Liver (tissue), 8 donors: ENCODE measurements at regions not wholly inside any gene's neighbourhood (a gene's known extent, or its start where the extent isn't known, plus 50 kb on each side); places are given as distances from the start of the nearest gene placed in this dataset.

Experiments
- DNase-seq: peaks from one replicate; pipeline ENCODE4 v3.0.0-alpha.2; 2017; ENCODE audit warnings: low spot score
- H3K27ac ChIP-seq, 2 donors: one replicate each; pipeline ENCODE4 v1.7.0; 2013; ENCODE audit warnings: inconsistent platforms in 2 of 2, low read length in 2 of 2, control low read depth in 1 of 2, low read depth in 1 of 2, mild to moderate bottlenecking in 1 of 2
- H3K27me3 ChIP-seq, 4 donors: one replicate each; pipeline versions ENCODE4 v1.6.1 to v1.7.0; 2013; ENCODE audit warnings: low read length in 3 of 4, inconsistent platforms in 1 of 4, mild to moderate bottlenecking in 1 of 4, moderate library complexity in 1 of 4; ENCODE audit not compliant: control insufficient read depth in 4 of 4, insufficient read depth in 4 of 4
- H3K36me3 ChIP-seq, 4 donors: one replicate each; pipeline versions ENCODE4 v1.6.1 to v1.7.0; 2013; ENCODE audit warnings: low read length in 3 of 4, mild to moderate bottlenecking in 3 of 4, low read depth in 1 of 4, moderate library complexity in 1 of 4; ENCODE audit not compliant: control insufficient read depth in 4 of 4, insufficient read depth in 3 of 4
- H3K4me1 ChIP-seq, 4 donors: one replicate each; pipeline versions ENCODE4 v1.6.1 to v1.7.0; 2013; ENCODE audit warnings: low read length in 3 of 4, mild to moderate bottlenecking in 3 of 4, moderate library complexity in 1 of 4; ENCODE audit not compliant: control insufficient read depth in 4 of 4, insufficient read depth in 4 of 4
- H3K4me3 ChIP-seq, 3 donors: one replicate each; pipeline versions ENCODE4 v1.6.1 to v1.7.0; 2013; ENCODE audit warnings: low read length in 3 of 3, control low read depth in 1 of 3, low read depth in 1 of 3, mild to moderate bottlenecking in 1 of 3
- H3K9ac ChIP-seq, 2 donors: one replicate each; pipeline ENCODE4 v1.7.0; 2013; ENCODE audit warnings: low read length in 2 of 2, mild to moderate bottlenecking in 2 of 2, moderate library complexity in 2 of 2, control low read depth in 1 of 2, low read depth in 1 of 2
- H3K9me3 ChIP-seq, 4 donors: one replicate each; pipeline versions ENCODE4 v1.6.1 to v1.7.0; 2013; ENCODE audit warnings: low read length in 3 of 4; ENCODE audit not compliant: control insufficient read depth in 4 of 4
- ATF3 ChIP-seq: IDR thresholded peaks from 2 replicates; pipeline ENCODE4 v1.6.1; 2016; ENCODE audit warnings: antibody characterized with exemption
- CTCF ChIP-seq: fragments of 150-350 bp; IDR thresholded peaks from 2 replicates; pipeline ENCODE4 v1.5.1; 2017; ENCODE audit warnings: improper control_type of control experiment, low read depth, low read length; ENCODE audit not compliant: missing input control
- EGR1 ChIP-seq, 2 donors: IDR thresholded peaks; 2 replicates each; pipeline ENCODE4 v1.6.1; 2016 to 2018; ENCODE audit warnings: antibody characterized with exemption in 2 of 2, low read depth in 2 of 2
- FOXA1 ChIP-seq: IDR thresholded peaks from 2 replicates; pipeline ENCODE4 v1.6.1; 2016; ENCODE audit warnings: antibody characterized with exemption
- FOXA2 ChIP-seq: IDR thresholded peaks from 2 replicates; pipeline ENCODE4 v1.6.1; 2016; ENCODE audit warnings: antibody characterized with exemption
- GABPA ChIP-seq, 2 donors: IDR thresholded peaks in 1 of 2; conservative IDR thresholded peaks in 1 of 2; 2 replicates each; pipeline ENCODE4 v1.6.1; 2016; ENCODE audit warnings: antibody characterized with exemption in 2 of 2, mild to moderate bottlenecking in 1 of 2, moderate library complexity in 1 of 2
- HNF4A ChIP-seq, 2 donors: conservative IDR thresholded peaks; 2 replicates each; pipeline ENCODE4 v1.6.1; 2016; ENCODE audit warnings: antibody characterized with exemption in 2 of 2, mild to moderate bottlenecking in 2 of 2
- HNF4G ChIP-seq: IDR thresholded peaks from 2 replicates; pipeline ENCODE4 v1.6.1; 2016; ENCODE audit warnings: antibody characterized with exemption
- JUND ChIP-seq, 2 donors: IDR thresholded peaks; 2 replicates each; pipeline ENCODE4 v1.6.1; 2016; ENCODE audit warnings: antibody characterized with exemption in 2 of 2
- NR2F2 ChIP-seq: IDR thresholded peaks from 2 replicates; pipeline ENCODE4 v1.6.1; 2016; ENCODE audit warnings: antibody characterized with exemption
- RAD21 ChIP-seq, 2 donors: IDR thresholded peaks; 2 replicates each; pipeline ENCODE4 v1.6.1; 2016; ENCODE audit warnings: antibody characterized with exemption in 2 of 2, mild to moderate bottlenecking in 2 of 2
- REST ChIP-seq: IDR thresholded peaks from 2 replicates; pipeline ENCODE4 v1.6.1; 2016; ENCODE audit warnings: antibody characterized with exemption, mild to moderate bottlenecking
- RXRA ChIP-seq, 2 donors: IDR thresholded peaks; 2 replicates each; pipeline ENCODE4 v1.6.1; 2017 to 2018; ENCODE audit warnings: antibody characterized with exemption in 2 of 2, mild to moderate bottlenecking in 1 of 2
- SP1 ChIP-seq: IDR thresholded peaks from 2 replicates; pipeline ENCODE4 v1.6.1; 2018; ENCODE audit warnings: antibody characterized with exemption, mild to moderate bottlenecking
- TAF1 ChIP-seq: conservative IDR thresholded peaks from 2 replicates; pipeline ENCODE4 v1.6.1; 2016; ENCODE audit warnings: antibody characterized with exemption, mild to moderate bottlenecking
- YY1 ChIP-seq: IDR thresholded peaks from 2 replicates; pipeline ENCODE4 v1.6.1; 2016; ENCODE audit warnings: antibody characterized with exemption, mild to moderate bottlenecking
- WGBS: extraction: QIAGEN DNeasy Blood & Tissue Kit; methylation state at CpG from one replicate; pipeline ENCODE4 v1.1.7; 2013; 5-methylcytosine and 5-hydroxymethylcytosine counted together
- TF ChIP-seq, protein P1 (sequence below): IDR thresholded peaks from 2 replicates; pipeline ENCODE4 v1.6.1; 2016; ENCODE audit warnings: antibody characterized with exemption
- TF ChIP-seq, protein P2 (sequence below): IDR thresholded peaks from 2 replicates; pipeline ENCODE4 v1.6.1; 2016; ENCODE audit warnings: antibody characterized with exemption
- donor health status: healthy.
- donor health status: healthy.
- donor health status: healthy.
- donor health status: healthy.
- donor health status: healthy.

GRCh38 chr2:12222554-12222953 is 476.1 kb downstream of the LPIN1 start:
- peaks cover 0 to 16% (median 7%) of the 10 kb centered on the region in 4 donors for H3K9me3 ChIP-seq
- H3K4me1 ChIP-seq, result no peaks in the 10 kb centered on the region
- H3K27ac ChIP-seq, result no peak overlapping the region
- DNase-seq, result no peak
- WGBS, result 59% methylated on average over 1 of the region's 1 CpG
- no peak overlapping the region for H3K9ac ChIP-seq
- H3K27me3 ChIP-seq, result no peaks in the 10 kb centered on the region
- TF ChIP-seq JUND (IDR thresholded peaks at IDR 0.05), result no peak
- TF ChIP-seq GABPA (IDR thresholded peaks at IDR 0.05 in 1 of 2, conservative IDR thresholded peaks at IDR 0.05 in 1 of 2), result no peak
- TF ChIP-seq YY1, result no peak
- TF ChIP-seq HNF4A (conservative IDR thresholded peaks at IDR 0.05), result no peak
- no peak for TF ChIP-seq RAD21 (IDR thresholded peaks at IDR 0.05)
- TF ChIP-seq, protein P1, sequence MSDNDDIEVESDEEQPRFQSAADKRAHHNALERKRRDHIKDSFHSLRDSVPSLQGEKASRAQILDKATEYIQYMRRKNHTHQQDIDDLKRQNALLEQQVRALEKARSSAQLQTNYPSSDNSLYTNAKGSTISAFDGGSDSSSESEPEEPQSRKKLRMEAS, result no peak
- TF ChIP-seq, protein P2, sequence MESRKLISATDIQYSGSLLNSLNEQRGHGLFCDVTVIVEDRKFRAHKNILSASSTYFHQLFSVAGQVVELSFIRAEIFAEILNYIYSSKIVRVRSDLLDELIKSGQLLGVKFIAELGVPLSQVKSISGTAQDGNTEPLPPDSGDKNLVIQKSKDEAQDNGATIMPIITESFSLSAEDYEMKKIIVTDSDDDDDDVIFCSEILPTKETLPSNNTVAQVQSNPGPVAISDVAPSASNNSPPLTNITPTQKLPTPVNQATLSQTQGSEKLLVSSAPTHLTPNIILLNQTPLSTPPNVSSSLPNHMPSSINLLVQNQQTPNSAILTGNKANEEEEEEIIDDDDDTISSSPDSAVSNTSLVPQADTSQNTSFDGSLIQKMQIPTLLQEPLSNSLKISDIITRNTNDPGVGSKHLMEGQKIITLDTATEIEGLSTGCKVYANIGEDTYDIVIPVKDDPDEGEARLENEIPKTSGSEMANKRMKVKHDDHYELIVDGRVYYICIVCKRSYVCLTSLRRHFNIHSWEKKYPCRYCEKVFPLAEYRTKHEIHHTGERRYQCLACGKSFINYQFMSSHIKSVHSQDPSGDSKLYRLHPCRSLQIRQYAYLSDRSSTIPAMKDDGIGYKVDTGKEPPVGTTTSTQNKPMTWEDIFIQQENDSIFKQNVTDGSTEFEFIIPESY, result no peak
- no peak for TF ChIP-seq ATF3
- TF ChIP-seq HNF4G, result no peak
- TF ChIP-seq TAF1, result no peak
- no peak for TF ChIP-seq CTCF
- TF ChIP-seq NR2F2, result no peak
- TF ChIP-seq EGR1 (IDR thresholded peaks at IDR 0.05; ENCODE audit: low read depth in 2 of 2), result no peak
- no peak for TF ChIP-seq RXRA (IDR thresholded peaks at IDR 0.05)
- no peak for TF ChIP-seq FOXA2
- TF ChIP-seq FOXA1, result no peak
- TF ChIP-seq SP1, result no peak
- H3K36me3 ChIP-seq, result no peaks in the 10 kb centered on the region
- no peak overlapping the region for H3K4me3 ChIP-seq

- no peaks in the 10 kb centered on the region for H3K4me1 ChIP-seq
- no peak overlapping the region for H3K27ac ChIP-seq
- no peak overlapping the region for H3K4me3 ChIP-seq
- H3K27me3 ChIP-seq, result no peaks in the 10 kb centered on the region
- H3K9me3 ChIP-seq, result peaks cover 0 to 16% (median 7%) of the 10 kb centered on the region in 4 donors
- TF ChIP-seq, protein P2, result no peak
- TF ChIP-seq NR2F2 (no peak), CTCF (no peak), REST (no peak), EGR1 (IDR thresholded peaks at IDR 0.05; ENCODE audit: low read depth in 2 of 2) (no peak), SP1 (no peak)
- no peak for DNase-seq
- 63% methylated on average over 6 of the region's 6 CpGs for WGBS
- no peak overlapping the region for H3K9ac ChIP-seq
- H3K36me3 ChIP-seq, result no peaks in the 10 kb centered on the region
Measured at GRCh38 chr2:12223732-12224131, 477.3 kb downstream of the LPIN1 start.
